NCI-H1105 (cell line): ENCODE measurements at regions not wholly inside any gene's neighbourhood (a gene's known extent, or its start where the extent isn't known, plus 50 kb on each side); places are given as distances from the start of the nearest gene placed in this dataset.
"Not testable (repeated sequence)": the region's sequence is repeated elsewhere in the genome, so short reads cannot be mapped to it uniquely, and the experiment has no call there.

Source experiments
- DNase-seq: peaks from one replicate; lab custom pipeline; 2025; lab: John Stamatoyannopoulos, UW

DNA sequence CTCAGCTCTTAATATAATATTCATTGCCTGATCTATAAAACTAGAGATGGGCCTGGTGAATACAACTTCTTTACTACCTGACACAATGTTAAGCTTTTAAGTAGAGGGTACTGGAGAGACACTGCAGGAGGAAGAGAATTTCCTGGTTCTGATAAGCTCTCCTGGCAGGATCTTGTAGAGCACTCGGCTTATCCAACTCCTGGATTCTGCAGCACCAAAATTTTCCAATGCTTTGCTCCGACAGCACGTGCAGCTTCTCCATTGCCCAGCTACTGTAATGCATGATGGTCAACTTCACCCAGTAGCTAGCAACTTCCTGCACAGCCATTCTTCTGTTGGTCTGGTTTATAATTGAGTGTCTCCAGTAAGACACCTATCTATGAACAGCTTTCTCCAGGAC is 686.2 kb upstream of the BOD1L1 start:
- no peak for DNase-seq

DNA sequence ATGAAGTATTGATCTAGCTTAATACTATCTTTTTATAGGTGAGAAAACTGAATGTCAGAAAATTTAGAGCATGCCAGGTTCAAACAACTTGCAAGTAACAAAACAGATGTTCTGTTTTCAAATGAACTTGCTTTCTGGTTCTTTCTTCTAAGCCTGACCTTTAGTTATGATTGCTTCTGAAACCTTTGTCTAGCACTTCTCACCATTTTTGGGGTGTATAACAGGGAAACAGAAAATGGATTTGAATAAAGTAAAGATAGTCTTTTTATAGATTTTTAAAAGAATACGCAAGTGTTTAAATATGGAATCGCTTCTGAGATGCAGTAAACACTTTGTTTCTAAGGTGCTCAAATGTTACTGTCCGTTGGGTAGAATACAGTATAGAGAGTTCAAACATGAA is 687.2 kb upstream of the CPEB2 start:
- no peak for DNase-seq

GRCh38 chr4:14317351-14317750 is 684.9 kb upstream of the CPEB2 start:
- no peak for DNase-seq

DNA sequence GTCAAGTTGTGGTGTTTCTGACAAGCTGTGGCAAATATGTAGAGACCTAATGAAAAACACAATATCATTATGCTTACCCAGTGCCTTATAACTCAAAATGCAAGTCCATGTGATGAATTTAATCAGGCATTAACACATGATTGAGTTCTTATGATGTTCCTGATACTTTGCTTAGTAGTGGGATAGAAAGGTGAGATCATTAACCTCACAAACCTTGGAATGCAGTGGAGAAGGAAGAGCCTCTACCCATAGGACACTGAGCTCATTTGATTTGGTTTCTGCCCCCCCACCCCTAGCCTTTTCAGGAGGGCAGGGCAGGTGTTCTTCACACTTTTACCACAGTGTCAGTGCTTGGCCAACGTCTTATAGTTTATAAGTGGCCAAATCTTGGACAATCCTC is 683.6 kb upstream of the CPEB2 start:
- no peak for DNase-seq

DNA sequence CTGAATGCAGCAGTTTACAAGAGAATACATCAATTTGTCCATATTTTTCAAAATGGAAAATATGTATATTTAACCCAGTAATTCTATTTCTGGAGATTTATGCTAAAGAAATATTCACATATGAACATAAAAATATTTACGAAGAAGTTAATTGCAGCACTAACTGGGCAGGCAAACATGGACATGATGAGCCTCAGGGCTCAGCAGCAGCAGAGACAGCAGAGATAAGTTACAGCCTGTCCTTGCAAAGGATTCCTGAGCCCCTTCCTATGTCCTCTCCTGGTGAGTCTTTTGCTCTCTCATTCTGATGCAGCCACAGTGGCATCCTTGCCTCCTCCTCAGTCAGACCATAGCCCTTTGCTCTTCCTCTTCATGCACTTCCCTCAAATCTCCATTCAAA is 680.6 kb upstream of the CPEB2 start:
- DNase-seq = no peak

- DNase-seq = no peak
Observed at GRCh38 chr4:14323191-14323590, 679.1 kb upstream of the CPEB2 start.

DNA sequence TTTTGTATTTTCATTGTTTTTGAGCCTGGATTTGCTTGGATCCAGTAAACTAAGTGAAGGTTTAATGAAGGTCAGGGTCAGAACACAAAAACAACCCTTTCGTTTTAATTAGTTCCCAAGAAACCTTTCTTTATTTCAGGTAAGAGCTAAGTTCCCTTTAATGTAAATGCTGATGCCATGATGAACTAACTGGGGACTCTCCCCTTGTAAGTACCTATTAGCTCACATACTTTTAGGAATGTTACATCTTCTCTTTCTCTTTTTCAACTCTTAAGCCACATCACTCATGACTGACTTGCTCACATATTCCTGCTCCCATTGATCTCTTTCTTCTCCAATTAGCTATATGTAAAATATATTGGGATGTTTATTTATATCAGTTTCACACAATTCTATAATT is 673.1 kb upstream of the CPEB2 start:
- DNase-seq = no peak

DNA sequence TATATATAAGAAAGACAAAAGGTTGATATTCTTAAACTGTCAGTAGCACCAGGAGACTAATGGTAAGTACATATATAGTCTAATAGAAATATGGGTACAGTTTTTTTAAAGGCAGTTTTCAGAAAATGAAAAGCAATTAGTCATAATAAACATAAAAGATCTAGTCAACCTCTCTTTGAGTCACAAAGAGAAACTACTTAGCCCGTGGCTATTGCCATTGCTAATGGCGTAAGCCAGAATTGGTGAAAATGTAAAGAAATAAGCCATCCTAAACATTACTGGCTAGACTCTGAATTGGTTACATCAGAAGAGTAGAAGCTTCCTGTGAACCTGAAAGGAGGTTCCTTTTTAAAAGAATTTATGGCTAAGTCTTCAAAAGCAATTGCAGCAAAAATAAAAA is 668.7 kb upstream of the CPEB2 start:
- no peak for DNase-seq

- DNase-seq = no peak
Observed at GRCh38 chr4:14334166-14334565, 668.1 kb upstream of the CPEB2 start.

DNA sequence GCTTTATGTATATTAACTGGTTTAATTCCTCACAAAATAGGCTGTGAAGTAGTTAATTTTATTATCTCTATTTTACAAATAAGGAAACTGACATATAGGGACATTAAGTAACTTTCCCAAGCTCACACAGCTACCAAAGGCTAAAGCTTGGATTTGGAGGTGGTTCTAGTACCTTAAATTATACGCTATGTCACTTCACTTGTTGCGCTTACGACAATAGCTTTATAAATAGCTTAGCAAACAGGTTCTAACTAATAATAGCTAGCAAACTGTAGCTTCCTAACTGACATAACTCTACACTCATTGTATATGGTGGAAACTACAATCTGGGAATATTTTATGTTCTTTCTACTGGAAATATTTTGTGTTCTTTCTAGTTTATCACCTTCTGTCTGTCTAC is 666.4 kb upstream of the CPEB2 start:
- DNase-seq = no peak

DNA sequence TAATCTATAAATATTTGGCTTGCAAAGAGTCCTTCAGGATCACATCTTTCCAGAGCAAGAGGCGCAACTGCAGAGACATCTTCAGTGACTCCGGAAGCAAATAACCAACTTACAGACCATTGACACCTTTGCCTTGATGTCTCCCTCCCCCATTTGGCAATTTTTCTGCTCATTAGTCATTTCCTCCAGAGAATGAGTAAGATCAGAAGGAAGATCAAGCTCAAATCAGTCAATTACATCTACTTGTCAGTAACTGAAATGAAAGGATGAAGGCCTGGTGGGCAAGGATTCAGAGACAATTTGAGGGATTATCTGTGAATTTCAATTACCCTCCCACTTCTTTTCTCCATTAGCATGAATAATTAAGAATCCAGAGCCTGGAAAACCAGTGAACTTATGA is 665.6 kb upstream of the CPEB2 start:
- DNase-seq = no peak

DNA sequence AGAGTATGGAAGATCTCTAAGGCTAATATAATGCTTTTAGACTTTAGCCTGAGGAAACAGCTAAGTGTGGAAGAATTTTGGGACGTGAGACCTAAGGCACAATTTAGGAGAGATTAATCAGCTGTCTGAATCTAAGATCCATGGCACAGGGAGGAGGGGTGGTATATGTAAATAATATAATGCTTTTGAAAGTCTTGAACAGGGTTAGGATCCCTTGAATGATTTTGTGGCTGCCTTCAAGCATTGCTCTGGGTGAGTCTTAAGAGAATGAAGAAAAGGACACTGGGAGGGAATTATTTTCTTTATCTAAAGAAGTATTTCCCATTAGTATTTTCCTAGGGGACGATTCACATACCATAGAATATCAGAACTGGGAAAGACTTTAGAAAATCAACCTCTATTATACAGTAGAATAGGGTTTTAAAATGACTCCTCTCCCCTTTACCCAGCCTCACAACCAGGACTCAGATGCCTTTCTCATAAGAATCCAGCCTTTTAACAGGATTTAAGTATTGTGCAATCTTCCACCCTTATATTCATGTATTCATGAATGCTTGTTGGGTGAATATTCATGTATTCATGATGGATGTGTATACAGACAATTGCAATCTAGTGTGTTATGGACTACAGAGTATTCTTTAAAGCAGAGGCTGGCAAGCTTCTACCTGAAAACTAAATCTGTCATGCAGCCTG is 664.2 kb upstream of the CPEB2 start:
- no peak for DNase-seq

GRCh38 chr4:14338585-14339265 is 663.6 kb upstream of the CPEB2 start:
- DNase-seq = no peak

DNA sequence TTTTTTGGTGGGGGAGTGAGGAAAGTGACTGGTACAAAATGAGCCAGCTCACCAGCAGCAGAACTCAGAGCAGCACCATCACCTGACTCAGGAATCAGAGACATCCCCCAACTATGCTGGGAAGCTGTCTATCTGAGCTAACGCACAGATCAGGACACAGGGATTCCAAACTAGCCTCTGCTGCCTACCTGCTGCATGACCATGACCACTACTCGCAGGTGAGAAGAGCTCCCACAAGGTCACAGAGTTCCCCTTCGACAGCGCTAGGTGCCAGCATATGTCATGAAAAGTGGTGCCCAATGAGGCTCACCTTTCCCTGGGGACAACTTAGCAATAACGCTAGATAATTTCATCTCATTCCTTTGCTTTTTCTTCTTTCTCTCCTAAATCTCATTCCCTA is 662.6 kb upstream of the CPEB2 start:
- DNase-seq = no peak

DNA sequence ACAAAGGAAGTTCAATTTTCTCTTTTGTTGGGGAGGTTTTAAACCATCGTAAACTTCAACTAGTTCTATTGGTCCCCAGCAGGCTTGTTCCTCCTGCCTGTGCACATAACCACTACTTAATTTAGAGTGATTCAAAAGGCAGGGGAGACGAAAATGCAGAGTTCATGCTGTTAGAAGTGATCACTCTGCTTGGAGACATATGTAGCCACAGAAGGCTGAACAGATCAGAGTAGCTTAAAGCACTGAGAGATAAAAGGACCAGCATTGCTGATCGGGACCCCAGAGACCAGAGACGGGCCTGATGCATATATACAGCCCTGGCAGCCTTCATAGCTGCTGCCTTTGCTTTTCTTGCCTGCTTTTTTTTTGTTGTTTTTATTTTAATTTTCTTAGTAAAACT is 662.0 kb upstream of the CPEB2 start:
- DNase-seq = no peak

- no peak for DNase-seq
Observed at GRCh38 chr4:14343961-14344360, 658.3 kb upstream of the CPEB2 start.

GRCh38 chr4:14345356-14345775 is 656.9 kb upstream of the CPEB2 start:
- no peak for DNase-seq

GRCh38 chr4:14347526-14347925 is 654.8 kb upstream of the CPEB2 start:
- DNase-seq = no peak

DNA sequence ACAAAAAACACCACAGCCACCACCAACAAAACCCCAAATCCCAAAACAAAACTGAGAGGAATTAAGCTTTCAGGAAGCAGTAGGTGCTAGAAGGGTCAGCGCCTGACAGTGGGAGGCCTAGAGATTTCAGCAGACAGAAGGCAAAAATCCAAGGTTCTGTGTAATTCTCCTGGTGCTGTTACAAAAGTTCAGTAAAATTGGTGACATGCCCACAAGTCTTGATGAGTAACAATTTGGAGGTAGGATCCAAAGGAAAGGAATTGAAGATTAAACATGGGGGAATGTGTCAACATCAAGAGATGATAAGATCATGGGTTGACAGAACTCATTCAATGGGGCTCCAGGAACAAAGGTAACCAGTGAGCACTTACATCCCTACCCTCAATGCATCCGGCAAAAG is 653.8 kb upstream of the CPEB2 start:
- DNase-seq = no peak

DNA sequence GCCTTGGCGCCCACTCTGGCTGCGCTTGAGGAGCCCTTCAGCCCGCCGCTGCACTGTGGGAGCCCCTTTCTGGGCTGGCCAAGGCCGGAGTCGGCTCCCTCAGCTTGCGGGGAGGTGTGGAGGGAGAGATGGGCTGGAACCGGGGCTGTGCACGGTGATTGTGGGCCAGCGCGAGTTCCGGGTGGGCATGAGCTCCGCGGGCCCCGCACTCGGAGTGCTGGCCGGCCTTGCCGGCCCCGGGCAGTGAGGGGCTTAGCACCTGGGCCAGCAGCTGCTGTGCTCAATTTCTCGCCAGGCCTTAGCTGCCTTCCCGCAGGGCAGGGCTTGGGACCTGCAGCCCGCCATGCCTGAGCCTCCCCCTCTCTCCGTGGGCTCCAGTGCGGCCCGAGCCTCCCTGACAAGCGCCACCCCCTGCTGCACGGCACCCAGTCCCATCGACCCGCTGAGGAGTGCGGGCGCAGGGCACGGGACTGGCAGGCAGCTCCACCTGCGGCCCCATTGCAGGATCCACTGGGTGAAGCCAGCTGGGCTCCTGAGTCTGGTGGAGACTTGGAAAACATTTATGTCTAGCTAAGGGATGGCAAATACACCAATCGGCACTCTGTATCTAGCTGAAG is 643.6 kb upstream of the CPEB2 start:
- not testable (repeated sequence) for DNase-seq

DNA sequence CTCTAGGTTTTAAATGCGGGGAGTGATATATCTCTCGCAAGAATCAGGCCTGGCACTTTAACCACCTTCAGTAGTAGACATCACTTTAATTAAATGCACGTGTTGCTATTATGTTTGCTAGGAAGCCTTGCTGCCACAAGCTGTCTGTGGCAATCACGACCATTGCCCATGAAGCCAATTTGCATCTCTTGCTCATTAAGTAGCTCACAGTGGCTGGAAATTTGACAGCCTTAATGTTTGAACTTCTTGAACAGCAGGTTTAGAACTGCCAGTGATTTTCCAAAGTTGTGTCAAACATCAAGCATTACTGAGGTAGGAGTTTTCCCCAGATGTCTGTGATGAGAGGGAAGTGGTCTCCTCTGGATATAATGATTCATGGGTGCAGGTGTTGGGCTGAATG is 642.3 kb upstream of the CPEB2 start:
- no peak for DNase-seq

DNA sequence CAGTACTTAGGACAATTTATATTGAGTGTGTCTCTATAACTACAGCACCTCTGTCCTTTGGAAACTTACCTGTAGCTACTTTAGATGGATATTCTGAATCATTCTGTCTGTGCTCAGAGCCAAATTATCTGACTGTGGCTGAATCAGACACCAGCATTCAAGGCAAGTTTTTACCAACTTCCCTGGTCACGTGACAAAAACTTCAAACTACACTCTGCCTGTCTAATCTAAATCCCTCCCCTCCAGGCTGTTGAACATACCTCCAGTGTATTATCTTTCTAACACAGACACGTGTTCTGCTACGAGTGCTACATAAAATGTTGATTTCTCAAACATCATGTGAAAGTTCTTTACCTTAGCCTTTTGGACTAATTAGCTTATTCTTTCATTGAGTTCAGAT is 641.2 kb upstream of the CPEB2 start:
- no peak for DNase-seq

GRCh38 chr4:14362385-14362784 is 639.9 kb upstream of the CPEB2 start:
- DNase-seq = no peak
